GM19438 (cell line): ENCODE measurements at regions not wholly inside any gene's neighbourhood (a gene's known extent, or its start where the extent isn't known, plus 50 kb on each side); places are given as distances from the start of the nearest gene placed in this dataset.

Experiments used
- ATAC-seq: cut with Tn5 transposase; IDR thresholded peaks from one replicate; pipeline ENCODE4 v1.9.1; 2021; ENCODE audit warnings: low read depth; ENCODE audit not compliant: unreplicated experiment

DNA sequence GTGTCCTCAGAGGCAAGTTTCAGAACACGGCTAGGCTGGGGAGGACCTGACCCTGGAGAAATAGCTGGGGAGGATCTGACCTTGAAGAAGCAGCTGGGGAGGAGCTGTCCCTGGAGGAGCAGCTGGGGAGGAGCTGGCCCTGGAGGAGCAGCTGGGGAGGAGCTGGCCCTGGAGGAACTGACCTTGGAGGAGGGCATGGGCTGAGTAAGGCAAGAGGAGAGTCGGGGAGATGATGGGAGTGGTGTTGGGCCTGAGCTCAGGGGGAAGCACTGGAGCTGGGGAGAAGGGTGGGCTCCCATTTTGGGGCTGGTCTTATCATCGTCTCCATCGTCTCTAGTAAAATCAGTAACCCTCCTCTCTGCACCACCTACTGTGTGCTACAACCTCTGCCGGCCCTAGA lies 179.8 kb upstream of the SHH start:
- no peak for ATAC-seq

- ATAC-seq = no peak
Measured at GRCh38 chr7:155991470-155991869, 179.2 kb upstream of the SHH start.

DNA sequence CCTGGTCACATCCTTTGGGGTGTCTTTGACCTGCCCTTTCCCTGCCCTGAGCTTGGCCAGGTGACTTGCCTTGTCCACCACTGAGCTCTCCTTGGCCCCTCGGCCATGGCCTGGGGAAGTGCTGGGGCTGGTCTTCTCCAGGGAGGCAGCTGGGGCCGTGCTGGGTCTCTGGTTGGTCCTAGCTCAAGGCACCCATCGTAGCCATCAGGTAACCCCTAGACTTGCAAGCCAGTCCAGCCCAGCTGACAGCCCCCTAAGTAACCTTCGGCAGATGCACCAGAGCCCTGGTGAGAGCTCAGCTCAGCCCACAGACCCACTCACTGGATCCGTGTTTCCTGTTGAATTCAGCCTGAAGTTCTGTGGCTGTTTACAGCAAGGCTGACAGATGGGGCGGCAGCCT lies 176.2 kb upstream of the SHH start:
- ATAC-seq = no peak

DNA sequence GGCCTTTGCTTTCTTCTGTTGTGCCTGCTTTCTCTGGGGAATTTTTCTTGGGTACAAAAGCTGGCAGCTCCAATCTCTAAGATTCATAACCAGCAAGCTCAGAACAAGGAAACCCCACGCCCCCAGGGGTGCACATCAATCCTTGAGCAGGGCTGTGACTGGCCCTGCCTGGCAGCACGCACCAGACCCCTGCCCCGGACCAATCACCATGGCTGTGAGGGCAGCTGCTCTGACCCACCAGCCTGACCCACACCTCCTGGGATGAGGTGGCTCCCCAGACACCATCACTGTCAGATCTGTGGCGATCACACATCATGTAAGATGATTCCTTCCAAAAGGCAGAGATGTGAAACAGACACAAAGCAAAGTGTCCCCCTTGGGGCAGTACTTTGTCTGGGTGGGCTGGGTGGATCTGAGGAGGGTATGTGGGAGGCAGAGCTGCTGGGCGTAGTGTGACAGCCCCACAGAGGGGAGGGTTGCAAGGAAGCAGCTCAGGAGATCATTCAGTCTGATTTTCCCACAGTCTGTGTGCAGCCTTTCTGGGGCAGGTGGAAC lies 175.5 kb upstream of the SHH start:
- ATAC-seq = no peak

GRCh38 chr7:155986497-155987160 lies 174.4 kb upstream of the SHH start:
- no peak for ATAC-seq

- ATAC-seq = no peak
Measured at GRCh38 chr7:155985518-155986250, 173.4 kb upstream of the SHH start.

- no peak for ATAC-seq
Measured at GRCh38 chr7:155984609-155985405, 172.5 kb upstream of the SHH start.

DNA sequence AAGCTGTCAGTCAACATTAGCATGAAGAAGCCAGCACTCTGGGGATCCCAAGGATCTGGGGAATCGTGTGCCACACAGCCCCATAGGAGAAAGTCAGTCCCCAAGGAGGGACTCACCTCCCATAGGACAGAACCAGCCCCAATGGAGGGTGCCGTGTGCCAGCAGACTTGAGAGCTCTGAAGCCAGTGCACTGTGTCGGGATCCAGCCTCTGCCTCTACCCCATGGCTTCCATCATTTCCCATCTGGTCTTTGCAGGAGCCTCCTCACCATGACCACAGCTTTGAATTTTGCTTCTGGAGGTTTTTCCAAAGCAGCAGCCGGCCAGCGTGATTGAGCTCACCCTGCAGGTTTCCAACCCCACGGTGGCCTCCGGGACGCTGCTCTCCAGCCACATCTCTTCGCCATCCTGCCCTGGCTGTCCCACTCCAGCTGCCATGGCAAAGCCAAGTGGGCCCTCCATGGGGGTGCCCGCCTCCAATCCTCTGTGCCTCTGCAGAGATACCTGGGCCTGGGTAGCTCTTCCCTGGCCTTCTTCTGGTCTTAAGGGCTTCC lies 171.8 kb upstream of the SHH start:
- ATAC-seq = no peak

DNA sequence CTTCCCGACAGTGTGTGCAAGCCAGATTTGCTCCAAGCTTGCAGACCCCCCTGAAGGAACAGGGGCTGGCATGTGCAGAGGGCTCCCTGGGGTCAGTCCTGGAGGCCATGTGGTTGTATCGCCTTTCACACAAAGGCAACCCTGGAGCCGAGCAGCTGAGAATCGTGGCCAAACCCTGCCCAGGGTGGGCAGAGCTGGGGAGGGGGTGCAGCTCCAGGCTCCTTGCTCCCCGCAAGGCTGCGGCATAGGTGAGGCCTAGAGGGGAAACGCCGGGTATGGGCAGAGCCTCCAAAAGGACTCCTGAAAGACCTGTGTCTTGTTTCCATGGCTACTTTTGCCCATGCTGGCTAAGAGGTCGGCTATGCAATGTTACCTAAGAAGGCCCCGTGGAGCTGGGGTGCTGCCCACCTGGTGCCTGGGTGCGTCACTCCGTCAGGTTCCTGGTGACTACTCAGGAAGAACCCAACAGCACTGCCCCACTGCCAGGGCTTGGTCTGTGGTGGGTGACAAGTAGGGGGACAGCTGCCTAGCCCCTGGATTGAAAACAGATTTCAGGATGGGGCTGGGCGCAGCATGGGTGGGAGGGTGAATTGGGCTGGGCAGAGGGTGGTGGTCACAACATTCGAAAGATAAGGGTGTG lies 171.0 kb upstream of the SHH start:
- ATAC-seq = no peak

DNA sequence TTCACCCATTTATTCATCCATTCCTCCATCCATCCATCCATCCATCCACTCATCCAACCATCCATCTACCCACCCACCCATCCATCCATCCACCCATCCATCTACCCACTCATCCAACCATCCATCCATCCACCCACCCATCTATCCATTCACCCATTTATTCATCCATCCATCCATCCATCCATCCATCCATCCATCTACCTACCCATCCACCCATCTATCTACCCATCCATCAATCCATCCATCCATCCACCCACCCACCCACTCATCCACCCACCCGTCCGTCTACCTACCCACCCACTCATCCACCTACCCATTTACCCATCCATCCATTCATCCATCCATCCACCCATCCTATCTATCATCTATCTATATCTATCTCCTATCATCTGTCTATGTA lies 169.4 kb upstream of the SHH start:
- ATAC-seq = no peak

DNA sequence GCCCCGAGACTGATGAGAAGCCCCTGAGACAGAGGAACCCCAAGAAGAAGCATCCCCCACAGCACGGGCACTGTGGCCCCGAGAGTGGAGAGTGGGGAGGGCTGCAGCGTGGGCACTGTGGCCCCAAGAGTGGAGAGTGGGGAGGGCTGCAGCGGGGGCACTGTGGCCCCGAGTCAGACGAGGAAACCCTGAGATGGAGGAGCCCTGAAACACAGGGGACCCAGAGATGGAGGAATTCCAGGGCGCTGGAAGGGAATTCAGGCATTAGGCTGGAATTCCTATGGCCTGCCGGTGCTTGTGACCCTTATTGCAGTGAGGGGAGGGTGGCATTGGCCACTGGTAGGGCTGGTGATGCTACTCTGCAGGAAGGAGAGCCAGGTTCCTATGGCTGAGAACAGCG lies 168.6 kb upstream of the SHH start:
- ATAC-seq = no peak

DNA sequence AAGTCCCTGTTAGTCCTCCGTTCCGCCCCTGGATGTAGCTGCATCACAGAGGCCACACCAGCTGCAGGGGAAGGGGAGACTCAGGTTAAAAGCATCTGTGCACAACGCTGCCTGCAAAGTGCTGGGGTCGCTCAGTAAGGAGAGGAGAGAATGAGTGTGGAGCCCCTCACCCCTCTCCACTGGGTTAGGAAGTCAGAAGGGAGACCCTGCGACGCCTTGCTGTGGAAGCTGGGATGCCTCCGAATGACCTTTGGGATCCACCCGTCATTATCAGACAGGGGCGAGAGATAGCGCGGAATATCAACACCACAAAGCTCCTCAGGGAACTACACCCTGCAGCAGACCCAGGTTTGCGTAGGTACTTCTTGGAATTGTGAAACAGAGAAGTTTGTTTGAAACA lies 167.7 kb upstream of the SHH start:
- ATAC-seq = no peak

- no peak for ATAC-seq
Measured at GRCh38 chr7:155979566-155979965, 167.3 kb upstream of the SHH start.

DNA sequence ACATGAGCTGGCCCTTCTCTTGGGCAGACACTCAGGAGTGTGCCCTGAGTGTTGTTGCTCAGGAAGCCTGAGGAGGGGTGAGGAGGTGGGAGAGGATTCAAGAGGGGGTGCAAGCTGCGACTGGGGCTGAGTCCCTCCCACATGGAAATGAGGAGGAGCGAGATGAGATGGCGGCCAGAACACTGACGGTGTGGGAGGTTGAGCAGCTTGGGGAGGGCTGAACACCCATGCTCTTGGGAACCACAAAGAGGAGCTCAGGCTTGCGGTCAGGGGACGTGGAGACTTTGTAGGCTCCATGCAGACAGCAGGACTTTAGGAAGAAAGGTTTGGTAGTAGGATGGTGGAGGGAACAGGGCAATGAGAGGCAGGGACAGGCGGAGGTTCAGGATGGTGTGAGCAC lies 163.2 kb upstream of the SHH start:
- ATAC-seq = no peak

- no peak for ATAC-seq
Measured at GRCh38 chr7:155974186-155974897, 162.1 kb upstream of the SHH start.

DNA sequence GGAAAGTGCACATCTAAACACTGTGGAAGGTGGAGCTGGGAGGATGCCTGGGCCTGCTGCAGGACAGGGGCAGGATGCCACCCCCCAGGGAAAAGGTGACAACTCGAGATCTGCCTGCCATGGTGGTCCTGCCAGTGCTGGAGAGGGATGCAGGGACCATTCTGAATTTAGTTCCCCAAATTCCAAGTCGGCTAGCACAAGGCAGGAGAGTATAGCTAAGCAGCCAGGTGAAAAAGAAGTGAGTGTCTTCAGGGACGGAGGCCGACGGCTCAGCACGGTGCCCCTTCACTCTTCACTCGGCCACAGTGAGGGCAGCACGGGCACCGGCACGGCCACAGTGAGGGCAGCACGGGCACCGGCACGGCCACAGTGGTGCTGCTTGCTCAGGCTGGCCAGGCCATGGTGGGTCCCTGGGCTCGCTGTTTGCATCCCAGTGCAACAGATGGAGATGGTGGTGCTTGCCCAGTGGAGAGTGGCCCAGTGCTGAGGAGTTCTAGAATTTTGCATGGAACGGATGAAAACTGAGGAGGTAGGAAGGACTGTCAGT lies 161.3 kb upstream of the SHH start:
- ATAC-seq = no peak

DNA sequence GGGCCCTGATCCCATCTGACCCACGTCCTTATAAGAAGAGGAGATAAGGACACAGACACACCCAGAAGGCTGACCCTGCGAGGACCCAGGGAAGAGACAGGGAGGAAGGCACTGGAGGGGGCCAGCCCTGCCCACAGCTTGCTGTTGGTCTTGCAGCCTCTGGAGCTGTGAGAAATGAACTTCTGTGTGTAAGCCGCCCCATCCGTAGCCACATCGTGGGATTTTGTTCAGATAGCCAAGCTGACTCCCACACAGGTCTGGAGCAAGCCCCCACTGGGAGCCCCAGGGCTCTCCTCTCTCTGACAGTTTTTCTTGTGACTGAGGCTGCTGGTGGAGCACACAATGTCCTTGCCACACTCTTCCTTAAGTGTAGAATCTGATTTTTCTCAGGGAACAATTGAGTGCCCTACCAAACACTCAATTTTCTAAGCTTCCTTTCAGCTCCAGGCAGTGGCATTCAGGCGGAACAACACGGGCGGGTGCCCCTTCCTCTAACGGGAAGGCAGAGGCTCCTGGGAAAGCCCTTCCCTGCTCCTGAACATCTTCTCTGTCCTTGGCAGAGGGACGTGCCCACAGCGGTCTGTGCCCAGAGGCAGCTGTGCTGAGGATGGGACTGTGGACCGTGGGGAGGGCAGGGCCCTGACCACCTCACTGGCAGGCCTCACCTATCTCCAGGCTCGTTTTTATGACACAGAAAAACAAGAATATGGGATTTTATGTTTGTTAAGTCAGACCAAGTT lies 160.6 kb upstream of the SHH start:
- no peak for ATAC-seq

DNA sequence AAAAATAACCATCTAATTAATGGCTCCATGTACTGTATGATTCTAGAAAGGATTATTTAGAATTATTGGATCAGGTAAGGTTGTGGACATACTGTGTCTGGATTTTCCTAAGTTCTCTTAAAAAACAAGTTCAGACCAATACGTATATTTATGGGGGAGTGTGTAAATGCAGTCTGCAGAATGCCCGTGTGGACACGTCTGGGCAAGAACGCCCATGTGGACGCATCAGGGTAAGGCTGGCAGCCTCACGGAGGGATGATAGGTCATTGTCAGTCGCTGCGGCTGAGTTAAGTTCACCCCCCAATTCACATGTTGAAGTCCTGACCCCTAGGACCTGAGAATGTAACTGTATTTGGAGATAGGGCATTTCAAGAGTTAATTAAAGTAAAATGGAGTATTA lies 160.0 kb upstream of the SHH start:
- no peak for ATAC-seq

GRCh38 chr7:155971180-155971770 lies 159.0 kb upstream of the SHH start:
- ATAC-seq = no peak
